Astrocyte (in vitro differentiated cells and primary cell): ENCODE measurements at regions not wholly inside any gene's neighbourhood (a gene's known extent, or its start where the extent isn't known, plus 50 kb on each side); places are given as distances from the start of the nearest gene placed in this dataset.

Experiments used
- EZH2 ChIP-seq: IDR thresholded peaks from 2 replicates; pipeline ENCODE4 v1.6.1; 2012; ENCODE audit warnings: mild to moderate bottlenecking, low read length, inconsistent platforms; ENCODE audit not compliant: insufficient read depth
- TF ChIP-seq, protein P1 (sequence below): IDR thresholded peaks from 2 replicates; pipeline ENCODE4 v1.5.1; 2011; ENCODE audit warnings: low read depth, mild to moderate bottlenecking, inconsistent platforms, low read length, moderate library complexity; ENCODE audit not compliant: insufficient read depth

GRCh38 chr6:103783329-103783728 lies 1076.4 kb downstream of the HACE1 start:
- TF ChIP-seq, protein P1, sequence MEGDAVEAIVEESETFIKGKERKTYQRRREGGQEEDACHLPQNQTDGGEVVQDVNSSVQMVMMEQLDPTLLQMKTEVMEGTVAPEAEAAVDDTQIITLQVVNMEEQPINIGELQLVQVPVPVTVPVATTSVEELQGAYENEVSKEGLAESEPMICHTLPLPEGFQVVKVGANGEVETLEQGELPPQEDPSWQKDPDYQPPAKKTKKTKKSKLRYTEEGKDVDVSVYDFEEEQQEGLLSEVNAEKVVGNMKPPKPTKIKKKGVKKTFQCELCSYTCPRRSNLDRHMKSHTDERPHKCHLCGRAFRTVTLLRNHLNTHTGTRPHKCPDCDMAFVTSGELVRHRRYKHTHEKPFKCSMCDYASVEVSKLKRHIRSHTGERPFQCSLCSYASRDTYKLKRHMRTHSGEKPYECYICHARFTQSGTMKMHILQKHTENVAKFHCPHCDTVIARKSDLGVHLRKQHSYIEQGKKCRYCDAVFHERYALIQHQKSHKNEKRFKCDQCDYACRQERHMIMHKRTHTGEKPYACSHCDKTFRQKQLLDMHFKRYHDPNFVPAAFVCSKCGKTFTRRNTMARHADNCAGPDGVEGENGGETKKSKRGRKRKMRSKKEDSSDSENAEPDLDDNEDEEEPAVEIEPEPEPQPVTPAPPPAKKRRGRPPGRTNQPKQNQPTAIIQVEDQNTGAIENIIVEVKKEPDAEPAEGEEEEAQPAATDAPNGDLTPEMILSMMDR, result no peak
- no peak for TF ChIP-seq EZH2
